H1 (cell line): ENCODE measurements at regions not wholly inside any gene's neighbourhood (a gene's known extent, or its start where the extent isn't known, plus 50 kb on each side); places are given as distances from the start of the nearest gene placed in this dataset.

Experiments
- CEBPB ChIP-seq: IDR thresholded peaks from 2 replicates; pipeline ENCODE4 v1.6.1; 2012; ENCODE audit warnings: low read depth, low read length
- EGR1 ChIP-seq: IDR thresholded peaks from 2 replicates; pipeline ENCODE4 v1.6.1; 2011; ENCODE audit warnings: low read depth, low read length, borderline replicate concordance
- HDAC2 ChIP-seq, 2 experiments: fragments of 300-600 bp in 1 of 2; sonication (generic) in 1 of 2; IDR thresholded peaks; 2 replicates each; pipeline ENCODE4 v1.6.1; 2011 to 2012; ENCODE audit warnings: low read depth in 2 of 2, low read length in 2 of 2, mild to moderate bottlenecking in 2 of 2, moderate library complexity in 2 of 2, borderline replicate concordance in 1 of 2, inconsistent platforms in 1 of 2
- POLR2A ChIP-seq, 2 experiments: IDR thresholded peaks; 1 replicate in 1 of 2; 2 replicates in 1 of 2; pipeline ENCODE4 v1.6.1; 2011; ENCODE audit warnings: low read depth in 2 of 2, low read length in 2 of 2, mild to moderate bottlenecking in 2 of 2; ENCODE audit errors: control extremely low read depth in 1 of 2

GRCh38 chr2:7243276-7243675 is 326.1 kb downstream of the RNF144A start:
- no peak for TF ChIP-seq CEBPB
- TF ChIP-seq POLR2A (IDR thresholded peaks at IDR 0.05; ENCODE audit: control extremely low read depth in 1 of 2, low read depth in 2 of 2, low read length in 2 of 2): no peak
- TF ChIP-seq EGR1: no peak
- TF ChIP-seq HDAC2 (IDR thresholded peaks at IDR 0.05; ENCODE audit: borderline replicate concordance in 1 of 2, low read depth in 2 of 2, low read length in 2 of 2): no peak
